HCT116 (cell line): ENCODE measurements at regions not wholly inside any gene's neighbourhood (a gene's known extent, or its start where the extent isn't known, plus 50 kb on each side); places are given as distances from the start of the nearest gene placed in this dataset.

Source experiments
- ATAC-seq: fragments of 200-7000 bp; cut with Tn5 transposase; 2 replicates; pipeline ENCODE4 v1.9.1; 2020; ENCODE audit warnings: mild to moderate bottlenecking, moderate library complexity
- BruUV-seq: library from RNA; stranded (reverse); fragments of 400-500 nt; replicated peaks from 2 replicates; lab custom pipeline; 2021; lab: Mats Ljungman, UMichigan
- CTCF ChIA-PET: fragments of 300-600 bp; sonication (Branson Sonifier 250); formaldehyde crosslinking; loops from one replicate; lab custom pipeline; 2021; ENCODE audit warnings: antibody characterized with exemption; lab: Charles Lee
- POLR2A ChIA-PET: fragments of 300-600, 350-600 bp; sonication (Branson Sonifier 250); formaldehyde crosslinking; loops from one replicate; lab custom pipeline; 2021; ENCODE audit warnings: antibody characterized with exemption; lab: Charles Lee
- RAD21 ChIA-PET, 2 experiments: fragments of 300-600 bp; sonication (Branson Sonifier 250); formaldehyde crosslinking; loops; one replicate each; lab custom pipeline; 2023; ENCODE audit warnings: low total read pairs in 2 of 2; ENCODE audit not compliant: uncharacterized antibody in 2 of 2, unreplicated experiment in 2 of 2, low non-redundant PET in 1 of 2; lab: Charles Lee
- DNase-seq: peaks from one replicate; pipeline ENCODE4 v3.0.0-alpha.2; 2010; ENCODE audit warnings: low read depth, low spot score
- H2AFZ ChIP-seq: fragments of 200-600 bp; shearing (Covaris generic), sonication (generic); 2 replicates; pipeline ENCODE4 v1.6.1; 2017; ENCODE audit warnings: low read depth, mixed run types, mixed read lengths, antibody characterized with exemption, low read length; ENCODE audit not compliant: poor library complexity, severe bottlenecking
- H3K27ac ChIP-seq: 2 replicates; pipeline ENCODE4 v1.5.1; 2012; ENCODE audit warnings: low read depth, low read length
- H3K27me3 ChIP-seq: fragments of 200-600 bp; sonication (generic); 2 replicates; pipeline ENCODE4 v1.6.1; 2016; ENCODE audit warnings: mixed run types, low read length, mixed read lengths; ENCODE audit not compliant: insufficient read depth
- H3K36me3 ChIP-seq, 2 experiments: fragments of 200-500 bp in 1 of 2; fragments of 200-600 bp in 1 of 2; sonication (Bioruptor generic) in 1 of 2; sonication (generic) in 1 of 2; 2 replicates each; pipeline versions ENCODE4 v1.5.1 to v1.6.1; 2014 to 2016; ENCODE audit warnings: low read length in 2 of 2, inconsistent platforms in 1 of 2, mixed read lengths in 1 of 2, mixed run types in 1 of 2; ENCODE audit not compliant: insufficient read depth in 2 of 2, control insufficient read depth in 1 of 2
- H3K4me1 ChIP-seq, 2 experiments: fragments of 200-600 bp in 1 of 2; sonication (generic) in 1 of 2; 2 replicates each; pipeline versions ENCODE4 v1.5.1 to v1.6.1; 2012 to 2017; ENCODE audit warnings: low read length in 2 of 2, inconsistent platforms in 1 of 2, mild to moderate bottlenecking in 1 of 2, mixed read lengths in 1 of 2, mixed run types in 1 of 2, moderate library complexity in 1 of 2; ENCODE audit not compliant: insufficient read depth in 2 of 2, control insufficient read depth in 1 of 2
- H3K4me2 ChIP-seq: fragments of 200-600 bp; sonication (generic); 2 replicates; pipeline ENCODE4 v1.6.1; 2017; ENCODE audit warnings: mixed run types, low read length, mixed read lengths
- H3K4me3 ChIP-seq, 2 experiments: fragments of 200-600 bp in 1 of 2; sonication (generic) in 1 of 2; replicated peaks in 1 of 2; 2 replicates each; pipeline ENCODE4 v1.5.1; 2011 to 2016; ENCODE audit warnings: low read length in 2 of 2, control low read depth in 1 of 2, low read depth in 1 of 2, mild to moderate bottlenecking in 1 of 2, mixed read lengths in 1 of 2, mixed run types in 1 of 2
- H3K79me2 ChIP-seq: fragments of 200-600 bp; sonication (generic); 2 replicates; pipeline ENCODE4 v1.6.1; 2017; ENCODE audit warnings: mild to moderate bottlenecking, mixed run types, low read length, moderate library complexity, mixed read lengths; ENCODE audit not compliant: insufficient read depth
- H3K9ac ChIP-seq: fragments of 200-600 bp; sonication (generic); 2 replicates; pipeline ENCODE4 v1.6.1; 2016; ENCODE audit warnings: low read length, mixed read lengths
- H3K9me2 ChIP-seq: fragments of 200-600 bp; sonication (generic), shearing (Covaris generic); 2 replicates; pipeline ENCODE4 v1.6.1; 2017; ENCODE audit warnings: mixed run types, mild to moderate bottlenecking, moderate library complexity; ENCODE audit not compliant: insufficient read depth
- H3K9me3 ChIP-seq, 2 experiments: fragments of 200-500 bp in 1 of 2; fragments of 200-600 bp in 1 of 2; sonication (Bioruptor generic) in 1 of 2; sonication (generic) in 1 of 2; 2 replicates each; pipeline ENCODE4 v1.6.1; 2014 to 2017; ENCODE audit warnings: low read length in 2 of 2, mixed read lengths in 2 of 2, inconsistent platforms in 1 of 2, low read depth in 1 of 2, mild to moderate bottlenecking in 1 of 2, mixed run types in 1 of 2, moderate library complexity in 1 of 2; ENCODE audit not compliant: control insufficient read depth in 1 of 2, insufficient read depth in 1 of 2
- H4K20me1 ChIP-seq: fragments of 200-600 bp; sonication (generic), shearing (Covaris generic); 2 replicates; pipeline ENCODE4 v1.6.1; 2017; ENCODE audit warnings: mixed run types, mild to moderate bottlenecking, moderate library complexity; ENCODE audit not compliant: insufficient read depth
- SRF ChIP-seq: IDR thresholded peaks from 2 replicates; pipeline ENCODE4 v1.6.1; 2012; ENCODE audit warnings: low read depth
- intact Hi-C: fragments of 100-400 bp; cut with micrococcal nuclease; formaldehyde crosslinking; loops from 2 replicates; pipeline ENCODE4 v1.10.0; 2022
- TF ChIP-seq, protein P1 (sequence below): IDR thresholded peaks from 2 replicates; pipeline ENCODE4 v1.6.1; 2012; ENCODE audit warnings: low read depth
- TF ChIP-seq, protein P2 (sequence below): IDR thresholded peaks from 2 replicates; pipeline ENCODE4 v1.6.1; 2011; ENCODE audit warnings: mild to moderate bottlenecking, low read length, moderate library complexity; ENCODE audit not compliant: insufficient replicate concordance; ENCODE audit errors: extremely low read depth

DNA sequence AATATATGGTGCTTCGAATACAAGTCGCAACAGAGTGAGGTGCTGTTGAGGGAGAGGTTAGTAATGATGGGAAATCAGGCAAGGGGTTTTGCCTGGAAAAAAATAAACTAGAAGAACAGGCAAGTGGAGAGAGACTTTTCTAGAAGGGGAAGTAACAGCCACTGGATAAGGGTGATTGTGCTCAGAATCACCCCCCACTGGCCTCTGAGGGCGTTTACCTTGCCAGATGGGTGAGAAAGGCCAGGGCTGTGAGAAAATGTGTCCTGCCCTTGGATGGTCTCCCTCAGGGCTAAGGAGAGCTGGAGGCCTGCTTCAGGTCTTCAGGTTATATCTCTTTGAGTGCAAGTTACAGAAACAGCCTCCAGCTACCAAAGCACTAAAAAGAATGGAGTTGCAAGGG lies 151.8 kb downstream of the MEX3B start:
- Histone ChIP-seq H3K9me2 (no peaks in the 10 kb centered on the region), H3K27ac (no peak overlapping the region), H3K36me3 (no peaks in the 10 kb centered on the region), H2AFZ (no peak overlapping the region), H3K9me3 (no peaks in the 10 kb centered on the region), H3K9ac (no peak overlapping the region), H3K4me2 (no peak overlapping the region), H3K4me1 (no peaks in the 10 kb centered on the region), H3K4me3 (no peak overlapping the region)
- ChIA-PET CTCF (no interaction called here), RAD21 (no interaction called here)
- no TSS peak for BruUV-seq
- DNase-seq, result no peak
- TF ChIP-seq, protein P1, sequence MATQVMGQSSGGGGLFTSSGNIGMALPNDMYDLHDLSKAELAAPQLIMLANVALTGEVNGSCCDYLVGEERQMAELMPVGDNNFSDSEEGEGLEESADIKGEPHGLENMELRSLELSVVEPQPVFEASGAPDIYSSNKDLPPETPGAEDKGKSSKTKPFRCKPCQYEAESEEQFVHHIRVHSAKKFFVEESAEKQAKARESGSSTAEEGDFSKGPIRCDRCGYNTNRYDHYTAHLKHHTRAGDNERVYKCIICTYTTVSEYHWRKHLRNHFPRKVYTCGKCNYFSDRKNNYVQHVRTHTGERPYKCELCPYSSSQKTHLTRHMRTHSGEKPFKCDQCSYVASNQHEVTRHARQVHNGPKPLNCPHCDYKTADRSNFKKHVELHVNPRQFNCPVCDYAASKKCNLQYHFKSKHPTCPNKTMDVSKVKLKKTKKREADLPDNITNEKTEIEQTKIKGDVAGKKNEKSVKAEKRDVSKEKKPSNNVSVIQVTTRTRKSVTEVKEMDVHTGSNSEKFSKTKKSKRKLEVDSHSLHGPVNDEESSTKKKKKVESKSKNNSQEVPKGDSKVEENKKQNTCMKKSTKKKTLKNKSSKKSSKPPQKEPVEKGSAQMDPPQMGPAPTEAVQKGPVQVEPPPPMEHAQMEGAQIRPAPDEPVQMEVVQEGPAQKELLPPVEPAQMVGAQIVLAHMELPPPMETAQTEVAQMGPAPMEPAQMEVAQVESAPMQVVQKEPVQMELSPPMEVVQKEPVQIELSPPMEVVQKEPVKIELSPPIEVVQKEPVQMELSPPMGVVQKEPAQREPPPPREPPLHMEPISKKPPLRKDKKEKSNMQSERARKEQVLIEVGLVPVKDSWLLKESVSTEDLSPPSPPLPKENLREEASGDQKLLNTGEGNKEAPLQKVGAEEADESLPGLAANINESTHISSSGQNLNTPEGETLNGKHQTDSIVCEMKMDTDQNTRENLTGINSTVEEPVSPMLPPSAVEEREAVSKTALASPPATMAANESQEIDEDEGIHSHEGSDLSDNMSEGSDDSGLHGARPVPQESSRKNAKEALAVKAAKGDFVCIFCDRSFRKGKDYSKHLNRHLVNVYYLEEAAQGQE, result no peak
- no peak for TF ChIP-seq SRF
- TF ChIP-seq, protein P2, sequence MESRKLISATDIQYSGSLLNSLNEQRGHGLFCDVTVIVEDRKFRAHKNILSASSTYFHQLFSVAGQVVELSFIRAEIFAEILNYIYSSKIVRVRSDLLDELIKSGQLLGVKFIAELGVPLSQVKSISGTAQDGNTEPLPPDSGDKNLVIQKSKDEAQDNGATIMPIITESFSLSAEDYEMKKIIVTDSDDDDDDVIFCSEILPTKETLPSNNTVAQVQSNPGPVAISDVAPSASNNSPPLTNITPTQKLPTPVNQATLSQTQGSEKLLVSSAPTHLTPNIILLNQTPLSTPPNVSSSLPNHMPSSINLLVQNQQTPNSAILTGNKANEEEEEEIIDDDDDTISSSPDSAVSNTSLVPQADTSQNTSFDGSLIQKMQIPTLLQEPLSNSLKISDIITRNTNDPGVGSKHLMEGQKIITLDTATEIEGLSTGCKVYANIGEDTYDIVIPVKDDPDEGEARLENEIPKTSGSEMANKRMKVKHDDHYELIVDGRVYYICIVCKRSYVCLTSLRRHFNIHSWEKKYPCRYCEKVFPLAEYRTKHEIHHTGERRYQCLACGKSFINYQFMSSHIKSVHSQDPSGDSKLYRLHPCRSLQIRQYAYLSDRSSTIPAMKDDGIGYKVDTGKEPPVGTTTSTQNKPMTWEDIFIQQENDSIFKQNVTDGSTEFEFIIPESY, result no peak
- TF ChIP-seq, all 23 proteins: peak for 0
- no peak for ATAC-seq
- peaks cover 21% of the 10 kb centered on the region for H3K27me3 ChIP-seq
- POLR2A ChIA-PET, result no interaction called here
- H3K79me2 ChIP-seq, result no peaks in the 10 kb centered on the region
- no peaks in the 10 kb centered on the region for H4K20me1 ChIP-seq
- intact Hi-C loops, result no loop called here
